GM23248 (cell line): ENCODE measurements at regions not wholly inside any gene's neighbourhood (a gene's known extent, or its start where the extent isn't known, plus 50 kb on each side); places are given as distances from the start of the nearest gene placed in this dataset.
"Not testable (repeated sequence)": the region's sequence is repeated elsewhere in the genome, so short reads cannot be mapped to it uniquely, and the experiment has no call there.

Experiments
- DNase-seq: peaks from one replicate; pipeline ENCODE4 v3.0.0-alpha.2; 2015
- H2AFZ ChIP-seq: fragments of 200-600 bp; sonication (generic); 2 replicates; pipeline ENCODE4 v1.6.1; 2016; ENCODE audit warnings: antibody characterized with exemption
- H3F3A ChIP-seq: fragments of 200-600 bp; sonication (generic); 2 replicates; pipeline ENCODE4 v1.6.1; 2016; ENCODE audit warnings: mild to moderate bottlenecking, antibody characterized with exemption, mixed run types; ENCODE audit not compliant: insufficient read depth
- H3K27ac ChIP-seq: fragments of 200-600 bp; sonication (generic); 2 replicates; pipeline ENCODE4 v1.5.1; 2016; ENCODE audit warnings: mild to moderate bottlenecking
- H3K27me3 ChIP-seq: fragments of 200-600 bp; sonication (generic); replicated peaks from 2 replicates; pipeline ENCODE4 v1.6.1; 2016; ENCODE audit warnings: mild to moderate bottlenecking; ENCODE audit not compliant: insufficient read depth
- H3K36me3 ChIP-seq: fragments of 200-600 bp; sonication (generic); 2 replicates; pipeline ENCODE4 v1.6.1; 2016; ENCODE audit warnings: low read depth, mild to moderate bottlenecking
- H3K4me1 ChIP-seq: fragments of 200-600 bp; sonication (generic); 2 replicates; pipeline ENCODE4 v1.6.1; 2016; ENCODE audit warnings: mild to moderate bottlenecking; ENCODE audit not compliant: insufficient read depth
- H3K4me2 ChIP-seq: fragments of 200-600 bp; sonication (generic); one replicate; pipeline ENCODE4 v1.6.1; 2016; ENCODE audit warnings: mild to moderate bottlenecking; ENCODE audit not compliant: unreplicated experiment
- H3K4me3 ChIP-seq: fragments of 200-600 bp; sonication (generic); 2 replicates; pipeline ENCODE4 v1.5.1; 2016; ENCODE audit warnings: mild to moderate bottlenecking
- H3K79me2 ChIP-seq: fragments of 200-600 bp; sonication (generic); 2 replicates; pipeline ENCODE4 v1.6.1; 2016; ENCODE audit warnings: mild to moderate bottlenecking; ENCODE audit not compliant: insufficient read depth
- H3K9ac ChIP-seq: fragments of 200-600 bp; sonication (generic); 2 replicates; pipeline ENCODE4 v1.6.1; 2016; ENCODE audit warnings: mild to moderate bottlenecking
- H3K9me2 ChIP-seq: fragments of 200-600 bp; sonication (generic); 2 replicates; pipeline ENCODE4 v1.6.1; 2016; ENCODE audit warnings: mixed run types, mild to moderate bottlenecking, moderate library complexity; ENCODE audit not compliant: insufficient read depth
- H3K9me3 ChIP-seq: fragments of 200-600 bp; sonication (generic); one replicate; pipeline ENCODE4 v1.6.1; 2017; ENCODE audit warnings: low read depth
- H4K20me1 ChIP-seq: fragments of 200-600 bp; sonication (generic); 2 replicates; pipeline ENCODE4 v1.6.0; 2016; ENCODE audit not compliant: insufficient read depth
- EZH2 ChIP-seq: fragments of 200-600 bp; sonication (generic); IDR thresholded peaks from 2 replicates; pipeline ENCODE4 v1.6.1; 2018; ENCODE audit warnings: antibody characterized with exemption, mild to moderate bottlenecking; ENCODE audit not compliant: insufficient read depth, poor library complexity, severe bottlenecking
- EZH2phosphoT487 ChIP-seq: fragments of 200-600 bp; sonication (generic); IDR thresholded peaks from 2 replicates; pipeline ENCODE4 v1.6.1; 2018; ENCODE audit warnings: antibody characterized with exemption, moderate library complexity, mild to moderate bottlenecking, low read depth; ENCODE audit not compliant: insufficient read depth
- WGBS, 2 experiments: methylation state at CpG; one replicate each; pipeline ENCODE4 v1.1.6; 2015 to 2017; ENCODE audit warnings: low lambda C conversion rate in 2 of 2, low coverage in 1 of 2; ENCODE audit errors: missing lambda C conversion rate in 2 of 2; 5-methylcytosine and 5-hydroxymethylcytosine counted together
- in situ Hi-C: fragments of 300-500 bp; cut with MboI; formaldehyde crosslinking; loops from 2 replicates; pipeline ENCODE4 v1.15.0; 2020

- no peak overlapping the region for H2AFZ ChIP-seq
- H3K79me2 ChIP-seq, result no peaks in the 10 kb centered on the region
- H3K4me2 ChIP-seq, result no peak overlapping the region
- H3K4me3 ChIP-seq, result no peak overlapping the region
- no peaks in the 10 kb centered on the region for H3K9me3 ChIP-seq
- peaks cover 24% of the 10 kb centered on the region for H3F3A ChIP-seq
- H3K36me3 ChIP-seq, result no peaks in the 10 kb centered on the region
- WGBS, 2 experiments, result 51 to 54% methylated on average over 5 of the region's 5 CpGs
- H3K27ac ChIP-seq, result no peak overlapping the region
- H4K20me1 ChIP-seq, result no peaks in the 10 kb centered on the region
- no peaks in the 10 kb centered on the region for H3K27me3 ChIP-seq
- no peaks in the 10 kb centered on the region for H3K9me2 ChIP-seq
- DNase-seq, result no peak
- no peak for TF ChIP-seq EZH2phosphoT487
- TF ChIP-seq EZH2, result no peak
- no peak overlapping the region for H3K9ac ChIP-seq
- in situ Hi-C loops, result no loop called here
- H3K4me1 ChIP-seq, result peaks cover 27% of the 10 kb centered on the region
Observed at GRCh38 chr7:15084368-15084767, 181.8 kb upstream of the DGKB start.

GRCh38 chr7:15081891-15082290 is 179.3 kb upstream of the DGKB start:
- Histone ChIP-seq H3K27me3 (no peaks in the 10 kb centered on the region), H3K9me2 (no peaks in the 10 kb centered on the region), H3K4me3 (no peak overlapping the region), H3F3A (peaks cover 20% of the 10 kb centered on the region), H2AFZ (no peak overlapping the region), H3K9me3 (no peaks in the 10 kb centered on the region), H4K20me1 (no peaks in the 10 kb centered on the region), H3K9ac (no peak overlapping the region), H3K4me2 (no peak overlapping the region), H3K36me3 (no peaks in the 10 kb centered on the region), H3K79me2 (no peaks in the 10 kb centered on the region), H3K4me1 (peaks cover 21% of the 10 kb centered on the region), H3K27ac (no peak overlapping the region)
- in situ Hi-C loops, result no loop called here
- TF ChIP-seq EZH2phosphoT487, result no peak
- TF ChIP-seq EZH2, result no peak
- no peak for DNase-seq
- 97 to 98% methylated on average over 1 of the region's 1 CpG for WGBS, 2 experiments

GRCh38 chr7:15073301-15073700 is 170.8 kb upstream of the DGKB start:
- Histone ChIP-seq H3F3A (no peaks in the 10 kb centered on the region), H3K4me3 (no peak overlapping the region), H3K27me3 (no peaks in the 10 kb centered on the region), H3K79me2 (no peaks in the 10 kb centered on the region), H3K9me3 (no peaks in the 10 kb centered on the region), H2AFZ (peak overlapping the region; percentile 18; the same call in 1 of the 2 replicates), H3K4me2 (no peak overlapping the region), H4K20me1 (no peaks in the 10 kb centered on the region), H3K36me3 (no peaks in the 10 kb centered on the region), H3K9me2 (no peaks in the 10 kb centered on the region), H3K27ac (no peak overlapping the region), H3K4me1 (peaks cover 3% of the 10 kb centered on the region; the same call in 1 of the 2 replicates), H3K9ac (no peak overlapping the region)
- WGBS, 2 experiments, result 12 to 13% methylated on average over 5 of the region's 5 CpGs
- DNase-seq, result no peak
- in situ Hi-C loops, result no loop called here
- TF ChIP-seq EZH2phosphoT487, result no peak
- no peak for TF ChIP-seq EZH2

- Histone ChIP-seq H3K36me3 (no peaks in the 10 kb centered on the region), H3K4me1 (peaks cover 10% of the 10 kb centered on the region; the same call in 1 of the 2 replicates), H3K79me2 (no peaks in the 10 kb centered on the region), H3K4me3 (no peak overlapping the region), H3K4me2 (no peak overlapping the region), H3K27ac (no peak overlapping the region), H3K9ac (no peak overlapping the region), H3K27me3 (no peaks in the 10 kb centered on the region), H3K9me2 (no peaks in the 10 kb centered on the region), H3K9me3 (no peaks in the 10 kb centered on the region), H4K20me1 (no peaks in the 10 kb centered on the region), H2AFZ (no peak overlapping the region), H3F3A (no peaks in the 10 kb centered on the region)
- 57 to 59% methylated on average over 1 of the region's 1 CpG for WGBS, 2 experiments
- DNase-seq, result peak; percentile 18
- in situ Hi-C loops, result no loop called here
- TF ChIP-seq EZH2phosphoT487 (no peak), EZH2 (no peak)
Observed at GRCh38 chr7:15068324-15068723, 165.8 kb upstream of the DGKB start.

- 65 to 70% methylated on average over 5 of the region's 5 CpGs for whole genome bisulfite sequencing, 2 experiments
- TF ChIP-seq EZH2phosphoT487, result no peak
- TF ChIP-seq EZH2, result no peak
- Histone ChIP-seq H3K36me3 (no peaks in the 10 kb centered on the region), H3K4me3 (no peak overlapping the region), H3K79me2 (no peaks in the 10 kb centered on the region), H3K4me1 (no peaks in the 10 kb centered on the region), H3K9me2 (no peaks in the 10 kb centered on the region), H3F3A (no peaks in the 10 kb centered on the region), H3K9ac (no peak overlapping the region), H2AFZ (no peak overlapping the region), H3K9me3 (no peaks in the 10 kb centered on the region), H3K27me3 (0 out of 2 replicates have a peak, but pooled peaks cover 5% of the 10 kb centered on the region), H4K20me1 (no peaks in the 10 kb centered on the region), H3K27ac (no peak overlapping the region), H3K4me2 (no peak overlapping the region)
- no peak for DNase-seq
- in situ Hi-C loops, result no loop called here
Observed at GRCh38 chr7:15057272-15057671, 154.7 kb upstream of the DGKB start.

GRCh38 chr7:15054304-15054703 is 151.8 kb upstream of the DGKB start:
- H3K36me3 ChIP-seq, H3K9me3 ChIP-seq, H3F3A ChIP-seq, H3K79me2 ChIP-seq, H3K27me3 ChIP-seq, H3K9ac ChIP-seq, H4K20me1 ChIP-seq, in situ Hi-C loops, H2AFZ ChIP-seq, H3K4me1 ChIP-seq, H3K9me2 ChIP-seq, DNase-seq, H3K4me3 ChIP-seq, H3K27ac ChIP-seq, H3K4me2 ChIP-seq: not testable (repeated sequence)
- 46 to 70% methylated on average over 4 of the region's 4 CpGs for WGBS, 2 experiments
